DND-41 (cell line): ENCODE measurements at regions not wholly inside any gene's neighbourhood (a gene's known extent, or its start where the extent isn't known, plus 50 kb on each side); places are given as distances from the start of the nearest gene placed in this dataset.

ENCODE experiments used
- ATAC-seq: fragments of 200-7000 bp; cut with Tn5 transposase; 3 replicates; pipeline ENCODE4 v1.9.1; 2021; ENCODE audit warnings: low read depth; ENCODE audit not compliant: insufficient read depth
- DNase-seq: peaks from one replicate; pipeline ENCODE4 v3.0.0-alpha.2; 2020
- H2AFZ ChIP-seq: 2 replicates; pipeline ENCODE4 v1.6.0; 2012; ENCODE audit warnings: low read depth, low read length
- H3K27ac ChIP-seq: 2 replicates; pipeline ENCODE4 v1.5.1; 2012; ENCODE audit warnings: low read length, inconsistent platforms
- H3K27me3 ChIP-seq: fragments of 200-600 bp; sonication (generic); 2 replicates; pipeline ENCODE4 v1.6.0; 2012; ENCODE audit warnings: low read length, mild to moderate bottlenecking, inconsistent platforms; ENCODE audit not compliant: insufficient read depth, poor library complexity
- H3K36me3 ChIP-seq: 2 replicates; pipeline ENCODE4 v1.5.1; 2012; ENCODE audit warnings: low read length, inconsistent platforms; ENCODE audit not compliant: insufficient read depth
- H3K4me1 ChIP-seq: 2 replicates; pipeline ENCODE4 v1.5.1; 2012; ENCODE audit warnings: mild to moderate bottlenecking, low read length; ENCODE audit not compliant: insufficient read depth
- H3K4me2 ChIP-seq: 2 replicates; pipeline ENCODE4 v1.6.0; 2012; ENCODE audit warnings: mild to moderate bottlenecking, moderate library complexity, low read length, inconsistent platforms; ENCODE audit not compliant: insufficient read depth
- H3K4me3 ChIP-seq, 2 experiments: fragments of 200-600 bp in 1 of 2; shearing (Covaris generic) in 1 of 2; 2 replicates each; pipeline ENCODE4 v1.5.1; 2012 to 2016; ENCODE audit warnings: inconsistent platforms in 2 of 2, low read length in 2 of 2, mild to moderate bottlenecking in 2 of 2, low read depth in 1 of 2, moderate library complexity in 1 of 2
- H3K79me2 ChIP-seq: 2 replicates; pipeline ENCODE4 v1.6.0; 2012; ENCODE audit warnings: low read length, inconsistent platforms; ENCODE audit not compliant: insufficient read depth
- H3K9ac ChIP-seq: 2 replicates; pipeline ENCODE4 v1.6.0; 2012; ENCODE audit warnings: low read depth, mild to moderate bottlenecking, inconsistent platforms, low read length, moderate library complexity
- H3K9me3 ChIP-seq: 2 replicates; pipeline ENCODE4 v1.5.1; 2012; ENCODE audit warnings: low read length, moderate library complexity, mild to moderate bottlenecking, inconsistent platforms; ENCODE audit not compliant: insufficient read depth, severe bottlenecking
- H4K20me1 ChIP-seq: 2 replicates; pipeline ENCODE4 v1.6.0; 2012; ENCODE audit warnings: low read length; ENCODE audit not compliant: insufficient read depth
- CTCF ChIP-seq: IDR thresholded peaks from 2 replicates; pipeline ENCODE4 v1.5.1; 2012; ENCODE audit warnings: borderline replicate concordance, low read length, moderate library complexity, mild to moderate bottlenecking; ENCODE audit not compliant: poor library complexity, severe bottlenecking; ENCODE audit errors: extremely low read depth
- EZH2 ChIP-seq: IDR thresholded peaks from 3 replicates; pipeline ENCODE4 v1.6.1; 2012; ENCODE audit warnings: borderline replicate concordance, low read depth, mild to moderate bottlenecking, moderate library complexity, low read length, inconsistent platforms; ENCODE audit not compliant: severe bottlenecking

GRCh38 chr6:10276660-10277287 lies 138.1 kb downstream of the TFAP2A start:
- Histone ChIP-seq H2AFZ (no peak overlapping the region), H3K27me3 (no peaks in the 10 kb centered on the region), H3K27ac (no peak overlapping the region), H3K9me3 (no peaks in the 10 kb centered on the region), H4K20me1 (no peaks in the 10 kb centered on the region), H3K4me2 (no peak overlapping the region), H3K9ac (no peak overlapping the region), H3K4me1 (no peaks in the 10 kb centered on the region), H3K79me2 (no peaks in the 10 kb centered on the region), H3K4me3 (no peak overlapping the region), H3K36me3 (no peaks in the 10 kb centered on the region)
- no peak for ATAC-seq
- no peak for DNase-seq
- TF ChIP-seq EZH2 (no peak), CTCF (no peak)

GRCh38 chr6:10276106-10276505 lies 138.8 kb downstream of the TFAP2A start:
- H3K9me3 ChIP-seq, result no peaks in the 10 kb centered on the region
- H3K4me1 ChIP-seq, result no peaks in the 10 kb centered on the region
- no peaks in the 10 kb centered on the region for H3K36me3 ChIP-seq
- H3K9ac ChIP-seq, result no peak overlapping the region
- H3K4me3 ChIP-seq, result no peak overlapping the region
- no peak overlapping the region for H2AFZ ChIP-seq
- H3K27ac ChIP-seq, result no peak overlapping the region
- no peak for DNase-seq
- H3K4me2 ChIP-seq, result no peak overlapping the region
- no peaks in the 10 kb centered on the region for H3K79me2 ChIP-seq
- no peaks in the 10 kb centered on the region for H3K27me3 ChIP-seq
- no peaks in the 10 kb centered on the region for H4K20me1 ChIP-seq
- no peak for ATAC-seq
- TF ChIP-seq CTCF (no peak), EZH2 (no peak)

- no peak for DNase-seq
- H3K27ac ChIP-seq, result no peak overlapping the region
- H3K4me3 ChIP-seq, result no peak overlapping the region
- H3K4me1 ChIP-seq, result no peaks in the 10 kb centered on the region
- TF ChIP-seq EZH2 (no peak), CTCF (no peak)
- no peaks in the 10 kb centered on the region for H3K36me3 ChIP-seq
- no peaks in the 10 kb centered on the region for H3K9me3 ChIP-seq
- H3K27me3 ChIP-seq, result no peaks in the 10 kb centered on the region
- H3K79me2 ChIP-seq, result no peaks in the 10 kb centered on the region
- no peak for ATAC-seq
- H2AFZ ChIP-seq, result no peak overlapping the region
- H3K4me2 ChIP-seq, result no peak overlapping the region
- H4K20me1 ChIP-seq, result no peaks in the 10 kb centered on the region
- H3K9ac ChIP-seq, result no peak overlapping the region
Measured at GRCh38 chr6:10272591-10272990, 142.3 kb downstream of the TFAP2A start.
